ENCODE measurements at regions not wholly inside any gene's neighbourhood (a gene's known extent, or its start where the extent isn't known, plus 50 kb on each side); places are given as distances from the start of the nearest gene placed in this dataset.

DNA sequence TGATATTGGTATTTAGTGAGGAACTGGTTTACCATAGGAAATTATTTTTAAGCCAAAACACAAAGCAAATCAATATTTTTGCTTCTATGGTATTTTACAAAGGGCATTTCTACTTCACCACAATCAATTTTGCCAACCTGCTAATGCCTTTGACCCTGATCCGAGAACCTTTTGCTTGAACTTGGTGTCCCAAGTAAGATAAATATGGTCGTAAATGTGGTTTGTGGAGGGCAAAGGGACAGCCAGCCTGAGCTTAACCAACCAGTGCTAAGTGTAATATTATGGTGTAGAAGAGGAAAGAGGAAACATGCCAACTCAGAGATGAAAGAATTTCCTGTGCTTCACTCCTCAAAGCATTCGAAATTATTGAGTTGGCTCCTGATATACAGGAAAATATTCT lies 148.4 kb downstream of the C3orf38 start:
- TF ChIP-seq, protein P1, sequence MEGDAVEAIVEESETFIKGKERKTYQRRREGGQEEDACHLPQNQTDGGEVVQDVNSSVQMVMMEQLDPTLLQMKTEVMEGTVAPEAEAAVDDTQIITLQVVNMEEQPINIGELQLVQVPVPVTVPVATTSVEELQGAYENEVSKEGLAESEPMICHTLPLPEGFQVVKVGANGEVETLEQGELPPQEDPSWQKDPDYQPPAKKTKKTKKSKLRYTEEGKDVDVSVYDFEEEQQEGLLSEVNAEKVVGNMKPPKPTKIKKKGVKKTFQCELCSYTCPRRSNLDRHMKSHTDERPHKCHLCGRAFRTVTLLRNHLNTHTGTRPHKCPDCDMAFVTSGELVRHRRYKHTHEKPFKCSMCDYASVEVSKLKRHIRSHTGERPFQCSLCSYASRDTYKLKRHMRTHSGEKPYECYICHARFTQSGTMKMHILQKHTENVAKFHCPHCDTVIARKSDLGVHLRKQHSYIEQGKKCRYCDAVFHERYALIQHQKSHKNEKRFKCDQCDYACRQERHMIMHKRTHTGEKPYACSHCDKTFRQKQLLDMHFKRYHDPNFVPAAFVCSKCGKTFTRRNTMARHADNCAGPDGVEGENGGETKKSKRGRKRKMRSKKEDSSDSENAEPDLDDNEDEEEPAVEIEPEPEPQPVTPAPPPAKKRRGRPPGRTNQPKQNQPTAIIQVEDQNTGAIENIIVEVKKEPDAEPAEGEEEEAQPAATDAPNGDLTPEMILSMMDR (IDR thresholded peaks at IDR 0.05), result no peak
- TF ChIP-seq POLR2A (IDR thresholded peaks at IDR 0.05), result no peak
- no peak for TF ChIP-seq POLR2AphosphoS5 (IDR thresholded peaks at IDR 0.05)
